Testis (tissue), 2 donors: ENCODE measurements at regions not wholly inside any gene's neighbourhood (a gene's known extent, or its start where the extent isn't known, plus 50 kb on each side); places are given as distances from the start of the nearest gene placed in this dataset.

Experiments
- DNase-seq: peaks from one replicate; pipeline ENCODE4 v3.0.0-alpha.2; 2019
- H3K27ac ChIP-seq, 2 donors: fragments of 200-600 bp; sonication (generic); one replicate each; pipeline ENCODE4 v1.5.1; 2019
- H3K27me3 ChIP-seq: fragments of 200-600 bp; sonication (generic); one replicate; pipeline ENCODE4 v1.5.1; 2019
- H3K36me3 ChIP-seq: fragments of 200-600 bp; sonication (generic); one replicate; pipeline ENCODE4 v1.5.1; 2017; ENCODE audit warnings: low read depth; ENCODE audit errors: missing control alignments
- H3K4me1 ChIP-seq: fragments of 200-600 bp; sonication (generic); one replicate; pipeline ENCODE4 v1.5.1; 2019
- H3K4me3 ChIP-seq, 2 donors: fragments of 200-600 bp; sonication (generic); one replicate each; pipeline ENCODE4 v1.5.1; 2017 to 2019
- H3K9me3 ChIP-seq: fragments of 200-600 bp; sonication (generic); one replicate; pipeline ENCODE4 v1.5.1; 2017
- POLR2A ChIP-seq: fragments of 450-650 bp; IDR thresholded peaks from one replicate; pipeline ENCODE4 v1.6.1; 2017; ENCODE audit warnings: antibody characterized with exemption, mild to moderate bottlenecking, moderate library complexity
- WGBS, 2 donors: methylation state at CpG; one replicate each; pipeline ENCODE4 v1.1.5; 2018; 5-methylcytosine and 5-hydroxymethylcytosine counted together
- intact Hi-C: fragments of 100-400 bp; cut with DNase I; formaldehyde crosslinking; loops from one replicate; pipeline ENCODE4 v1.15.1; 2023; ENCODE audit warnings: low total_unique reads
- TF ChIP-seq, protein P1 (sequence below), 3 experiments: fragments of 450-650 bp in 2 of 3; fragments of 200-600 bp in 1 of 3; sonication (generic) in 1 of 3; IDR thresholded peaks; one replicate each; pipeline ENCODE4 v1.5.1; 2016 to 2019; ENCODE audit warnings: antibody characterized with exemption in 3 of 3, mild to moderate bottlenecking in 2 of 3, moderate library complexity in 1 of 3

GRCh38 chr1:58144698-58145270 is 401.7 kb downstream of the OMA1 start:
- TF ChIP-seq, protein P1, sequence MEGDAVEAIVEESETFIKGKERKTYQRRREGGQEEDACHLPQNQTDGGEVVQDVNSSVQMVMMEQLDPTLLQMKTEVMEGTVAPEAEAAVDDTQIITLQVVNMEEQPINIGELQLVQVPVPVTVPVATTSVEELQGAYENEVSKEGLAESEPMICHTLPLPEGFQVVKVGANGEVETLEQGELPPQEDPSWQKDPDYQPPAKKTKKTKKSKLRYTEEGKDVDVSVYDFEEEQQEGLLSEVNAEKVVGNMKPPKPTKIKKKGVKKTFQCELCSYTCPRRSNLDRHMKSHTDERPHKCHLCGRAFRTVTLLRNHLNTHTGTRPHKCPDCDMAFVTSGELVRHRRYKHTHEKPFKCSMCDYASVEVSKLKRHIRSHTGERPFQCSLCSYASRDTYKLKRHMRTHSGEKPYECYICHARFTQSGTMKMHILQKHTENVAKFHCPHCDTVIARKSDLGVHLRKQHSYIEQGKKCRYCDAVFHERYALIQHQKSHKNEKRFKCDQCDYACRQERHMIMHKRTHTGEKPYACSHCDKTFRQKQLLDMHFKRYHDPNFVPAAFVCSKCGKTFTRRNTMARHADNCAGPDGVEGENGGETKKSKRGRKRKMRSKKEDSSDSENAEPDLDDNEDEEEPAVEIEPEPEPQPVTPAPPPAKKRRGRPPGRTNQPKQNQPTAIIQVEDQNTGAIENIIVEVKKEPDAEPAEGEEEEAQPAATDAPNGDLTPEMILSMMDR (IDR thresholded peaks at IDR 0.05) = no peak
- TF ChIP-seq POLR2A = no peak
- no peaks in the 10 kb centered on the region for H3K4me1 ChIP-seq
- no peaks in the 10 kb centered on the region for H3K36me3 ChIP-seq
- H3K27ac ChIP-seq = no peak overlapping the region
- no peaks in the 10 kb centered on the region for H3K27me3 ChIP-seq
- no peak overlapping the region for H3K4me3 ChIP-seq
- H3K9me3 ChIP-seq = no peaks in the 10 kb centered on the region
- DNase-seq = no peak
- 77 to 78% methylated on average over 5 of the region's 5 CpGs for WGBS, 2 donors
- intact Hi-C loops = no loop called here

DNA sequence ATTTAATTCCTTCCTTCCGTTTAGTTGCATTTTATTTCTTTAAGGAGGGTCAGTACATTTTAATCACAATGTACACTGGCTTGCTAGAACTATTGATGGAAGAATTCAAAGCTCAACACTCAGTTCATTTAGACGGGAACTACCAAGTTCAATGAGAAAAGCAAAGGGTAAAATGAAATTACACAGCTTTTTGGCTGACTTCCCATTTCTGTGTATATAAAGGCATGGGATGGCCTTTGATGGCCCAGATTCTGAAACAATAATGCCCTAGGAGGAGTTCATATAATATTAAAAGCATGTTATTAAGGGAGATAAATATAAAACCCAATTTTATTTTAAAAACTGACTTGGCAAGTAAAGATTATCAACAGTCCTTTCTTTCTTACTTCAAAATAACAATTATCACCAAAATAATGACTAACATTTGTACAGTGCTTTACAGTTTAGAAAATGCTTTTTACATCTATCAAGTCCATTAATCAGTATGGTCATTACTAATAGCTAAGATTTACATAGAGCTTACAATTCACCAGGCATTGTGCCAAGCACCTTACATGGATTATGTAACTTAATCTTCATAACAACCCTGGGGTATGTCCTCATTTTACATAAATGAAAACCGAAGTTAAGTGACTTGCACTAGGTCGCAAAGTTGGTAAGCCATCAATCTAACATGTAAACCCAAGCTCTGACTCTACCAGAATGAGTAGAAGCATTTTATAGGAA is 402.4 kb downstream of the OMA1 start:
- no peak for TF ChIP-seq POLR2A
- TF ChIP-seq, protein P1 (IDR thresholded peaks at IDR 0.05) = no peak
- intact Hi-C loops = no loop called here
- WGBS, 2 donors = 84 to 87% methylated on average over 4 of the region's 4 CpGs

DNA sequence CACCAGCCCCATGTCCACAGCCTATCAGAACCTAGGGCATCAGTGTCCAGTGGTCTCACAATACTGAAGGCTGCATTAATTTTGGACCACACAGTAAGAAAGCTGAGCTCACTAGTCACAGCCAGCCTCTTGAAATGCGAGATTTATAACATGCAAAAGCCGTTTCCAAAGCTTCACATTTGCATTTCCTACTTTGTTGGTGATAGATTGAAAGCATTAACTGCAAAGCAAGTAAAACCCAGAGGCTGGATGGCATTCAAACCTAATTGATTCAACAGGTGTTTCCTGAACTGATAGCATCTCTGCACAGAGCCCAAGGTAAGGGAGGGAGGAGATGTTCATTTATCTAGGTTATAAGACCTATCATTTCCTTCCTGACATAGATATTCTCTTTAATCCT is 410.1 kb downstream of the OMA1 start:
- no peaks in the 10 kb centered on the region for H3K36me3 ChIP-seq
- no peak overlapping the region for H3K27ac ChIP-seq
- WGBS, 2 donors = 53 to 78% methylated on average over 2 of the region's 2 CpGs
- H3K9me3 ChIP-seq = no peaks in the 10 kb centered on the region
- intact Hi-C loops = no loop called here
- no peaks in the 10 kb centered on the region for H3K4me1 ChIP-seq
- H3K4me3 ChIP-seq = no peak overlapping the region
- no peaks in the 10 kb centered on the region for H3K27me3 ChIP-seq
- no peak for TF ChIP-seq POLR2A
- no peak for DNase-seq

More for the DNA sequence above, 402.4 kb downstream of the OMA1 start:
- no peak for DNase-seq
- Histone ChIP-seq H3K27me3 (no peaks in the 10 kb centered on the region), H3K36me3 (no peaks in the 10 kb centered on the region), H3K9me3 (no peaks in the 10 kb centered on the region), H3K4me1 (no peaks in the 10 kb centered on the region), H3K27ac (no peak overlapping the region), H3K4me3 (no peak overlapping the region)

- Histone ChIP-seq H3K4me3 (no peak overlapping the region), H3K9me3 (no peaks in the 10 kb centered on the region), H3K27me3 (no peaks in the 10 kb centered on the region), H3K36me3 (no peaks in the 10 kb centered on the region), H3K27ac (no peak overlapping the region), H3K4me1 (no peaks in the 10 kb centered on the region)
- no peak for DNase-seq
- WGBS, 2 donors = 71 to 80% methylated on average over 3 of the region's 3 CpGs
- intact Hi-C loops = no loop called here
- TF ChIP-seq POLR2A = no peak
- TF ChIP-seq, protein P1 (IDR thresholded peaks at IDR 0.05) = no peak
Measured at GRCh38 chr1:58135821-58136321, 410.7 kb downstream of the OMA1 start.

GRCh38 chr1:58133562-58133961 is 413.0 kb downstream of the OMA1 start:
- no peak for TF ChIP-seq POLR2A
- TF ChIP-seq, protein P1 (IDR thresholded peaks at IDR 0.05) = no peak
- intact Hi-C loops = no loop called here

More at GRCh38 chr1:58133562-58133961, 413.0 kb downstream of the OMA1 start:
- H3K27me3 ChIP-seq = no peaks in the 10 kb centered on the region
- no peaks in the 10 kb centered on the region for H3K4me1 ChIP-seq
- no peak for DNase-seq
- no peaks in the 10 kb centered on the region for H3K9me3 ChIP-seq
- H3K36me3 ChIP-seq = no peaks in the 10 kb centered on the region
- no peak overlapping the region for H3K27ac ChIP-seq
- H3K4me3 ChIP-seq = no peak overlapping the region
